HG03378 (cell line): ENCODE measurements at regions not wholly inside any gene's neighbourhood (a gene's known extent, or its start where the extent isn't known, plus 50 kb on each side); places are given as distances from the start of the nearest gene placed in this dataset.

Experiments used
- ATAC-seq: cut with Tn5 transposase; IDR thresholded peaks from one replicate; pipeline ENCODE4 v1.9.1; 2021; ENCODE audit warnings: mild to moderate bottlenecking, moderate library complexity; ENCODE audit not compliant: unreplicated experiment

DNA sequence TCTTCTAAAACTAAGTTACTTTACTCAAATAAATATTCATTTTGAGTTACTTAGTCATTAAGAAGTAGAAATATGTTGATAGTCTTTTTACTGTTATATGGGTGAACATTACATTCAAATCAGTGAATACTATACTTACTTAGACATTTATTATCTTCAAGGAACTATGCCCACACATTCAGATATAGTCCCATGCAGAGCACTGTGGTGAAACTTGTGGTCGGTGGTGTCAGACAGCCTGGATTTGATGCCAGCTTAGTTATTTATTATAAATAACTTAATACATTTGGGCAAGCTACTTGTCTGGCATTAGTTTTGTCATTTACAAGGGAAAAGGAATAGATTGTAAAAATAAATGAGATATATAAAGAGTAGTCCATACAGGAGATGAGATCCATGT is 149.5 kb downstream of the RAP2B start:
- ATAC-seq = no peak

GRCh38 chr3:153313302-153313965 is 151.4 kb downstream of the RAP2B start:
- no peak for ATAC-seq

GRCh38 chr3:153314038-153314437 is 152.0 kb downstream of the RAP2B start:
- no peak for ATAC-seq

GRCh38 chr3:153315781-153316180 is 153.8 kb downstream of the RAP2B start:
- no peak for ATAC-seq

GRCh38 chr3:153319705-153320554 is 157.9 kb downstream of the RAP2B start:
- ATAC-seq = no peak

DNA sequence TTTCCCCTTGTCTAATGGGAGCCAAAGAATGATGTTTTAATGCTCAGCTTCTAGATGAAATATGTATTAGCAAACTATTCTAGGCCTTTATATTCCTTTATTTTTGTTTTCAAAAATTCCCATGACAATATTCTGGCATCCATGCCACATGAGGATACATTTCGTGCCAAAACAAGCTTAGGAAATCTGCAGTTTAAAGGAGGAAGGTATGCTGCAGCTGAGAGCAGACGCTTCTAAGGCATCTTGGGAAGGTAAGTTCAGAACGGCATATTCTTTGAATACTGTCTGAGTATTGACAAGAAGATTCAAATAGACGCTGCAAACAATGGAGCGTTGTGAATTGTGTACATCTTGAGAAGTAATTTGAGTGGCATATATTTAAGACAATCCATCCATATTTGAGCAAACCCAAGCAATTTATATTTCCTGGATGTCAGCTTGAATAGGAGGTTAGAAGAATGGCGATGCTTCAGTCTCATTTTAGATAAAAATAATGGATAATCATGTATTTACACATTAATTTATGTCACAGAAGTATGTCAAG is 158.6 kb downstream of the RAP2B start:
- ATAC-seq = no peak

DNA sequence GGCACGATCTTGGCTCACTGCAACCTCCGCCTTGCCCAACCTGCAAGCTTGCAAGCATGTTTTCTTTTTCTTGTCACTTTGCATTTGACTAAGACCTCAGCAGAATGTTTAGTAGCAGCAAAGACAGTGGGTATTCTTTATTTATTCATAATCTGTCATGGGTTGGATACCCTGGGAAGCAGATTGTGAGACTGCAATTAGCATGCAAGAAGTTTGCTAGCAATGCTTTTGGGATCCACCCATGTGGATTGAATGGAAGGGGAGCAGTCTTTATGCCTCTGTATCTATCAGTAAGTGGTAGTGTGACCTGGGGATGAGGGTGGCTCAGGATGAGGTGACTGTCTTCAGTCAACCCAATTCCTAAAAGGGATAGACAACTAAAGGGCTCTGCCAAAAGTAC is 166.7 kb downstream of the RAP2B start:
- ATAC-seq = no peak

GRCh38 chr3:153330901-153331300 is 168.9 kb downstream of the RAP2B start:
- ATAC-seq = no peak

DNA sequence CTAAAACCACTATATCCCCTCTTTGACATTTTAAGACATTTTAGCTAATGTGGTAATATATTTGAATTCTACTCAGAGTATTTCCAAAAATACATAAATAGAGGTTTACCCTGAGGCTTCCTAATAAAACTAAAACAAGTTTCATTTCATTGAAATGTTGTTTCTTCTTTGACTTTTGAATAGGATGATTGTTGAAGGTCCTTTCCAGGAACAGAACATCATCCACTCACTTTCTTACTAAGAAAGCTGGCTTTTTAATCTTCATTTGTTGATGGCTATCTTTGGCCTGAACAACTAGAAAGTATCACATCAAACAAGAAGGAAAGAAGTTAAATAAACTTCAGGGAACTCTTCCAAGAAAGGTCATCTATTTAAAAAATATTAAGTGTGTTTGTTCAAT is 169.7 kb downstream of the RAP2B start:
- ATAC-seq = no peak

DNA sequence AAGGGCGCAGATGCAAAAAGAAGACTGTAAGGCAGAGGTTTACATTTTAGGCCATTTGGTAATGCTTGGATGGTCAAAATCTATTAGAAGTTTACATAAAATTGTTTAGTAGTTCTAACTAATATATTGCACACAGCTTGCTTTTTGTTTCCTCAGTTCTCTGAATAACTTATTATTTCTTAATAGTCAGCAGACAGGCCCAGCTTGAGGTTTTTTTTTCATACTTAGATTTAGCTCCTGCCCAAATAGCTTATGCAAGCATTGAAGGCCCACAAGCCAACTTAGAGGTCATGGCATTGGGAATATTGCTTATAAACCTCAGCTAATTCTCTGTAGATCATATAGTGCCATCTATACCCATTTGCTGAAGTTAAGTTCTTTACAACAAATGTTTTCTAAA is 172.5 kb downstream of the RAP2B start:
- ATAC-seq = no peak

- ATAC-seq = no peak
These were observed 175.3 kb downstream of the RAP2B start for GRCh38 chr3:153337369-153337768.

DNA sequence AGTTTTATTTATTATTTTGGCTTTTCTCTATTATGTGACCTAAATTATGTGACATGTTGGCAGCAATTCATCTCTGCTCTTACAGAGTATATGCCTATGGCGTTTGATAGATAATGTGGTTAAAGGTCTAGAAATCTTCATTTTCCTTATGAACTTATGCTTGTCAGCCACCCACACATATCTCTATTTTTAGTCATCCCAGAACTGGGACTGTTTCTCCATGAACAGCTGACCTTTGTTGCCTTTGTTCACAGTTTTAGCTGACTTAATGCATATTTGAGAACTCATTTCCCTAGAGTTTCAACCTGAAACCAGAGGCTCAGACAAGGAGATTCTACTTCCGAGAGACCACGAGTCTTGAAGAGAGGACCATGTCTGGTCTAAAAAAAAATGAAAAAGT is 176.5 kb downstream of the RAP2B start:
- no peak for ATAC-seq

GRCh38 chr3:153339065-153339464 is 177.0 kb downstream of the RAP2B start:
- ATAC-seq = no peak

DNA sequence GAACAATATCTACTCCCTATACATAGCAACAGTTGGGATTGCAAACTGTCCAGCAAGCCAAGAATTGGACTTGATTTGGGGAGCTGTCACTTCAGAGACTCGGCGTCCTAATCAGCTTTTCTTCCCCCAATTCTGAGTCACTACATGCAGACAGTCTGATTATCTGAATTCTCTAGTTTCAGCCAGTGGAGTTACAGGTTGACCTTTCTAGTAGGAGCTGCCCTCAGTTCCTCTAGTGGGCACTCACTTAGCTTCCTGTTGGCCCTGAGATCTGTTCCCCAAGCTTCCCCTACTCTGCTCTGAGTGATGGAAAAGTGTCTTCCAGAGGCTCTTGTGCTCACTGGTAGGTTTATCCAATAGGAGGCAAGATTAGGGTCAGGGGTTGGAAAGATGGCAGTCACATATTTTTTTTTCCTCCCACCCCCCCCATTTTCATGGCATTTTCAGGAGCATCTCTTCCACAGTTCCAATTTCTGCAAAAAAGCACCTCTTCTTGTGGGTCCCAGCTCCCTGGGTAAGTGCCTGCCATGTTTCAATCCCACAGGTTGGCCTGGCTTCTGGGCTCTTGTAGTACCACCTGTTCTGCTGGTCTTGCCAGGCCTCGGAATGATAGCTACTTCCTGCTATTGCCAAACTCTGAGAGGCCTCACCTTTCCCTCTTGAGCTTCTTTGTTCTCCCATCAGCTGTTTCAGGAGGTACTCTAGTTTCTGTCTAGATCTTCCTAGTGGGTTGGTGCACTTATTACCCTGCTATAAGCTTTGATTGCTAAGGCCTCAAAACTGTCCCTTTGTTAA is 182.2 kb downstream of the RAP2B start:
- no peak for ATAC-seq

- no peak for ATAC-seq
These were observed 186.6 kb downstream of the RAP2B start for GRCh38 chr3:153348457-153349107.

GRCh38 chr3:153349108-153349499 is 187.1 kb downstream of the RAP2B start:
- ATAC-seq = peak; percentile 75

DNA sequence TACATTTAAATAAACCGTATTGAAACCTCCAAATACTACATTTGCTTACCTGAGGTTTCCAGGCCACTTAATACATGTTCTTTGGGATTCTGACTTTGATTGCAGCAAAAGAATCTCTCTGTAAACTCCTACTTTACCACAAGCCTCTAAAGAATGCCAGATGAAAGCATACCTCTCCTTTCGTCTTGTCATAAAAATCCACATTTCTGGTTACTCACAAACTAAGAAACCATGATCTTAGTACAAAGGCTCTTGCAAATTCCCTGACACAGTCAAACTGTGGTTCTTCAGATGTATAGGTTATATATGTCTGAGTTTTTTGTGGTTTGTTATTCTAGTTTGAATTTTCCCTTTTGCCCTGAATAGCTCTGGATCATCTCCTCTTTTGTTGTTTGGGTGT is 188.4 kb downstream of the RAP2B start:
- ATAC-seq = no peak

- no peak for ATAC-seq
These were observed 192.6 kb downstream of the RAP2B start for GRCh38 chr3:153354641-153355040.

DNA sequence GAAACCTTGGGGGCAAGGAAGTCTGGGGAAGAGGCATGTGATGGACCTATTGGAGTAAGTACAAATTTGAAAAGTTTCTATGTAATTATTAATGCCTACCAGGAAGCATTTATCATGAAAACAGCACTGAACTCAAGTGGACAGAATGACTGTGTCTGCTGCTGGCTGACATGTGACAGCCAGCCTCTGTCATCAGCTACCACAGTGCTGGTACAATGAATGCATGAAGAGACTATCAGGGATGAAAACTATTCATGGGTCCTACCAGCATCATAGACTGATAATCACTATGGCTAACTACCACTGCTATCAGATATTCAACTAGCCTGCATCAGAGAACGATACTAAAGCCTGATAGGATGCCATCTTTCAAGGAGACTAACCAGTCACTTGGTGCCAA is 193.5 kb downstream of the RAP2B start:
- no peak for ATAC-seq

GRCh38 chr3:153356908-153357307 is 194.9 kb downstream of the RAP2B start:
- ATAC-seq = no peak

- no peak for ATAC-seq
These were observed 195.4 kb downstream of the RAP2B start for GRCh38 chr3:153357436-153357835.
